Activated naive CD4-positive, alpha-beta T cell treated with anti-CD3 and anti-CD28 coated beads for 36 hours (primary cell): ENCODE measurements at regions not wholly inside any gene's neighbourhood (a gene's known extent, or its start where the extent isn't known, plus 50 kb on each side); places are given as distances from the start of the nearest gene placed in this dataset.

Source experiments
- CTCF ChIA-PET: fragments of 350-600 bp; sonication (Branson Sonifier 250); formaldehyde crosslinking; loops from one replicate; lab custom pipeline; 2021; ENCODE audit warnings: antibody characterized with exemption; lab: Charles Lee
- DNase-seq: peaks from one replicate; pipeline ENCODE4 v3.0.0-alpha.2; 2020
- H3K27ac Mint-ChIP-seq: one replicate; pipeline ENCODE4 v1.8.0; 2021; ENCODE audit warnings: mild to moderate bottlenecking, mixed read lengths
- H3K27me3 Mint-ChIP-seq: one replicate; pipeline ENCODE4 v1.8.0; 2021; ENCODE audit warnings: low read depth, mixed read lengths
- H3K36me3 Mint-ChIP-seq: one replicate; pipeline ENCODE4 v1.8.0; 2021; ENCODE audit warnings: low read depth, mixed read lengths
- H3K4me1 Mint-ChIP-seq: one replicate; pipeline ENCODE4 v1.8.0; 2021; ENCODE audit warnings: low read depth, mixed read lengths
- H3K4me3 Mint-ChIP-seq: one replicate; pipeline ENCODE4 v1.8.0; 2021; ENCODE audit warnings: mild to moderate bottlenecking, moderate library complexity, mixed read lengths
- H3K9me3 Mint-ChIP-seq: one replicate; pipeline ENCODE4 v1.8.0; 2021; ENCODE audit warnings: mixed read lengths
- intact Hi-C: fragments of 100-400 bp; cut with micrococcal nuclease; formaldehyde crosslinking; loops from one replicate; pipeline ENCODE4 v1.15.1; 2023

GRCh38 chr6:18931086-18931485, 543.9 kb downstream of the RNF144B start:
- no peak for DNase-seq
- intact Hi-C loops, result no loop called here
- no peak overlapping the region for H3K4me3 Mint-ChIP-seq
- H3K4me1 Mint-ChIP-seq, result no peaks in the 10 kb centered on the region
- no peaks in the 10 kb centered on the region for H3K27me3 Mint-ChIP-seq
- peaks cover 6% of the 10 kb centered on the region for H3K9me3 Mint-ChIP-seq
- CTCF ChIA-PET, result no interaction called here
- H3K27ac Mint-ChIP-seq, result no peak overlapping the region
- H3K36me3 Mint-ChIP-seq, result no peaks in the 10 kb centered on the region

DNA sequence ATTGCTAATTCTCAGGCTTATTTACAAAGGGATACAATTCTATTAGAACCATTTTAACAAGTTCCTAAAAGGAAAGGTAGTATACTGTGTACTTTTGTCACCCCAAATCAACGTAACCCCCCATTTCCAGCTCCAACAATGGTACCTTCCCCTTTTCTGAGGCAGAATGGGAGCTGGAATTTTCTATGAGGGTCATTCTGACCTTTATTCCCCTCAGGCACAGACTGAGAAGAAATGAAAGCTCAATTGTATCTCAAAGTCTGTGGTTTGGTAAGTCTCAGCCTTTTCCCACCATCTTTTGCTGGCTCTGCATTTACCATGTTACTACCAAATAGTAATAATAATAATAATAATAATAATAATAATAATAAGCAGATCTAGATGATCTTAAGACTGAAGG, 571.0 kb downstream of the RNF144B start:
- Mint-ChIP-seq H3K4me3 (no peak overlapping the region), H3K36me3 (no peaks in the 10 kb centered on the region), H3K4me1 (no peaks in the 10 kb centered on the region), H3K27me3 (no peaks in the 10 kb centered on the region), H3K9me3 (no peaks in the 10 kb centered on the region), H3K27ac (no peak overlapping the region)
- CTCF ChIA-PET, result interaction anchor here (0.9 kb wide), 1 partner anchor 33 kb away, joined by 3 read pairs; no protein-coding TSS in a partner anchor
- DNase-seq, result no peak
- intact Hi-C loops, result no loop called here

DNA sequence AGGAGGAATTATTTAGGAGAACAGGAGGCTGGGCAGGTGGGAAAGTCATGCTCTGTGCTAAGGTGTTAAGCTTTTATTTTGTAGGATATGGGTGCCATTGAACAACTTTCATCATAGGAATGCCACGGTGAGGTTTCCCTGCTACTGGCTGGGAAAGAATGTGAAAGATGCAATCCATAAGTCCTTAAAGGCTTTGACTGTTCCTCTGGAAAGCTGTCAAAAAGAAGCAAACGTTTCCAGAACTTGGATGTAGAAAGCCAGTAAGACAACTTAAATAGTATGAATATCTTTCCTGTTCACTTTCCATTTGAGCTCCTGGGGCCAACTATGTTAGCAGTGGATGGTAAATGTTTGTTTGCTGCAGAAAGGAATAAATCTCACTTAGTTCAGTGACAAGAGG, 574.4 kb downstream of the RNF144B start:
- H3K9me3 Mint-ChIP-seq, result peaks cover 5% of the 10 kb centered on the region
- CTCF ChIA-PET, result no interaction called here
- H3K27ac Mint-ChIP-seq, result no peak overlapping the region

GRCh38 chr6:18962361-18962905, 575.3 kb downstream of the RNF144B start:
- CTCF ChIA-PET, result no interaction called here
- no peak overlapping the region for H3K4me3 Mint-ChIP-seq
- no peaks in the 10 kb centered on the region for H3K4me1 Mint-ChIP-seq
- peaks cover 5% of the 10 kb centered on the region for H3K9me3 Mint-ChIP-seq
- intact Hi-C loops, result no loop called here
- DNase-seq, result no peak
- H3K36me3 Mint-ChIP-seq, result no peaks in the 10 kb centered on the region
- H3K27me3 Mint-ChIP-seq, result no peaks in the 10 kb centered on the region
- no peak overlapping the region for H3K27ac Mint-ChIP-seq

More for the DNA sequence above, 574.4 kb downstream of the RNF144B start:
- intact Hi-C loops, result no loop called here
- Mint-ChIP-seq H3K4me3 (no peak overlapping the region), H3K4me1 (no peaks in the 10 kb centered on the region), H3K36me3 (no peaks in the 10 kb centered on the region), H3K27me3 (no peaks in the 10 kb centered on the region)
- DNase-seq, result no peak

GRCh38 chr6:18963439-18963838, 576.3 kb downstream of the RNF144B start:
- CTCF ChIA-PET, result no interaction called here
- H3K36me3 Mint-ChIP-seq, result no peaks in the 10 kb centered on the region
- H3K27me3 Mint-ChIP-seq, result no peaks in the 10 kb centered on the region
- no peak overlapping the region for H3K27ac Mint-ChIP-seq
- no peaks in the 10 kb centered on the region for H3K4me1 Mint-ChIP-seq
- H3K9me3 Mint-ChIP-seq, result peaks cover 5% of the 10 kb centered on the region
- intact Hi-C loops, result no loop called here
- DNase-seq, result no peak
- H3K4me3 Mint-ChIP-seq, result no peak overlapping the region

DNA sequence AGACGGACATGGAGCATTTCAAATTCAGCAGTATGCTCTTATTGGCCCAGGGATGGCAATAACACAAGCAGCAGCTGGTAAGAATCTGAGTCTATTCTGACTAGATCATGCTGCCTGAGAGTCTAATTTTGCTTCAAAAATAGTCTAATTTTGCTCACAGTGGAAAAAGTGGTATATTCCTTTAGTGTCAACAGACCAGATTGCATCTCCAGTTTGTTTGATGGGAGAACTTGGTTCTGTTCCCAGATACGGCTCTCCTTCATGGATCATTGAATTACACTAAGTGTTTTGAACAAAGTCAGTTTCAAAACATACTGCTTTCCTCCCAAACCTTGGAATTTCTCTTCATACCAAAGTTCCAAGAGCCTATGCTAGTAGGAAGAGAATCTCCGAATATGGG, 586.1 kb downstream of the RNF144B start:
- no peaks in the 10 kb centered on the region for H3K4me1 Mint-ChIP-seq
- no peaks in the 10 kb centered on the region for H3K9me3 Mint-ChIP-seq
- H3K36me3 Mint-ChIP-seq, result no peaks in the 10 kb centered on the region
- intact Hi-C loops, result no loop called here
- H3K27me3 Mint-ChIP-seq, result no peaks in the 10 kb centered on the region
- H3K27ac Mint-ChIP-seq, result no peak overlapping the region
- CTCF ChIA-PET, result no interaction called here
- no peak for DNase-seq
- H3K4me3 Mint-ChIP-seq, result no peak overlapping the region

DNA sequence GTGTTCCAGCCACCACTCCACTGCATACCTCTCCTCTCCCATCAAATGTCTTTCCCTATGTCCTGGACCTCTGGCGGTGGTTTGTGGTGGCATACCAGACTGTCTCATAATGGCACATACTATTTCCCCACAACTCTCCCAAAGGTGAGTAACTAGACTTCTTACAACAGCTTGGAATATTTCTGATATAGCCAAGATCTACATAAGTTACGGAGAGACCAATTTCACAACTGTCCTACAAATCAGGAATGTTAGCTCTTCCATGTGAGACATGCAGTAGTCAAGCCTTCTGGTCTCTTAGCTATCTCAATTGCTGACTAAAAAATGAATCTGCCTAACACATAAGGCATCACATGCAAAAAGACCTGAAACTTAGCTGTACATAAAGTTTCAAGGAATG, 588.9 kb downstream of the RNF144B start:
- Mint-ChIP-seq H3K4me1 (no peaks in the 10 kb centered on the region), H3K4me3 (no peak overlapping the region), H3K27ac (no peak overlapping the region), H3K27me3 (no peaks in the 10 kb centered on the region), H3K9me3 (no peaks in the 10 kb centered on the region), H3K36me3 (no peaks in the 10 kb centered on the region)
- DNase-seq, result no peak
- intact Hi-C loops, result no loop called here
- CTCF ChIA-PET, result no interaction called here

GRCh38 chr6:18976966-18977365, 589.8 kb downstream of the RNF144B start:
- intact Hi-C loops, result no loop called here
- Mint-ChIP-seq H3K4me3 (no peak overlapping the region), H3K36me3 (no peaks in the 10 kb centered on the region), H3K27me3 (no peaks in the 10 kb centered on the region), H3K27ac (no peak overlapping the region), H3K4me1 (no peaks in the 10 kb centered on the region), H3K9me3 (no peaks in the 10 kb centered on the region)
- no peak for DNase-seq
- CTCF ChIA-PET, result no interaction called here

- CTCF ChIA-PET, result no interaction called here
- no peak for DNase-seq
- Mint-ChIP-seq H3K4me3 (no peak overlapping the region), H3K27me3 (no peaks in the 10 kb centered on the region), H3K9me3 (no peaks in the 10 kb centered on the region), H3K4me1 (no peaks in the 10 kb centered on the region), H3K36me3 (no peaks in the 10 kb centered on the region), H3K27ac (no peak overlapping the region)
- intact Hi-C loops, result no loop called here
These were observed 591.4 kb downstream of the RNF144B start for GRCh38 chr6:18978337-18979128.

DNA sequence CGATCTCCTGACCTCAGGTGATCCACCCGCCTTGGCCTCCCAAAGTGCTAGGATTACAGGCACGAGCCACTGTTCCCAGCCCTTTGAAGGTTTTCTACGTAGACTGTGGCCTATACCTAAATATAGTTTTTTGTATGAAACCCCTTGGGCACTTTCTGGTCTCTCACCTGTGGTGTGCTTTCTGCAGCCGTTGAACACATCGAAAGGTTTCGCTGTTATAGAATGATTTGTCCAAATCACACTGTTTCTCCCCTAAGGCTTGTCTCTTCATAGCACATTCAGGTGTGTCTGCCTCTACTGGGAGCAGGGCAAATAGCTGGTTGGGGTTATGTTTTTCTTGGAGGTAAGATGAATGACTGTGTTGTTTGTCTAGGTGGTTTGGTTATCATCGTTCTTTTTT, 597.9 kb downstream of the RNF144B start:
- no peaks in the 10 kb centered on the region for H3K36me3 Mint-ChIP-seq
- no peak overlapping the region for H3K4me3 Mint-ChIP-seq
- CTCF ChIA-PET, result no interaction called here
- no peak for DNase-seq
- intact Hi-C loops, result no loop called here
- no peaks in the 10 kb centered on the region for H3K9me3 Mint-ChIP-seq
- H3K4me1 Mint-ChIP-seq, result no peaks in the 10 kb centered on the region
- H3K27me3 Mint-ChIP-seq, result no peaks in the 10 kb centered on the region
- no peak overlapping the region for H3K27ac Mint-ChIP-seq

DNA sequence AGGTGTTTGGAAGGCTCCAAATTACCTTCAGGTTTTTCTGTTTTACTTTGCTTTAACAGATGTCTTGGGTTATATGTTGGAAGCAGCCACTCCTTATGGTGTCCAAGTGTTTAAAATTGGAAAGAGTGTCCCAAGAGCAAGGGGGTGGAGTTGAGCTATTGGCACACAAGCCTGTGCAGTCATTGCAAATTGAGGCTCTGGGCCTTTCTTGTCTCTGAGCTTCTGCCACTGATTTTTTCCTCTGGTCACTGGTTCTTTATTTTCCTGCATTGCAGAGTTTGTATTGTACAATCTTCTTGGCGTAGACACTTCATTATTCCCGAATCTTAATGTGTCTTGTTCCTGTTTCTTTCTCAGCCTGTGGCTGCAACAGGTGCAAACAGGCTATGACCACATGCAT, 598.8 kb downstream of the RNF144B start:
- no peaks in the 10 kb centered on the region for H3K27me3 Mint-ChIP-seq
- no peak overlapping the region for H3K4me3 Mint-ChIP-seq
- H3K9me3 Mint-ChIP-seq, result peaks cover 2% of the 10 kb centered on the region
- H3K4me1 Mint-ChIP-seq, result no peaks in the 10 kb centered on the region
- no peak for DNase-seq
- H3K36me3 Mint-ChIP-seq, result no peaks in the 10 kb centered on the region
- CTCF ChIA-PET, result no interaction called here
- no peak overlapping the region for H3K27ac Mint-ChIP-seq
- intact Hi-C loops, result no loop called here

GRCh38 chr6:18988636-18989035, 601.5 kb downstream of the RNF144B start:
- Mint-ChIP-seq H3K4me3 (no peak overlapping the region), H3K36me3 (no peaks in the 10 kb centered on the region), H3K27ac (no peak overlapping the region), H3K9me3 (peaks cover 2% of the 10 kb centered on the region), H3K27me3 (no peaks in the 10 kb centered on the region), H3K4me1 (no peaks in the 10 kb centered on the region)
- CTCF ChIA-PET, result no interaction called here
- no peak for DNase-seq
- intact Hi-C loops, result no loop called here
